OCI-LY3 (cell line): ENCODE measurements at regions not wholly inside any gene's neighbourhood (a gene's known extent, or its start where the extent isn't known, plus 50 kb on each side); places are given as distances from the start of the nearest gene placed in this dataset.

ENCODE experiments used
- H2AFZ ChIP-seq: fragments of 200-600, 300-600 bp; shearing (Covaris generic); 2 replicates; pipeline ENCODE4 v1.6.0; 2014; ENCODE audit warnings: antibody characterized with exemption, low read depth, low read length
- H3K27ac ChIP-seq: fragments of 200-600, 300-600 bp; sonication (generic); 2 replicates; pipeline ENCODE4 v1.5.1; 2014; ENCODE audit warnings: mild to moderate bottlenecking, low read length, moderate library complexity, mixed read lengths
- H3K27me3 ChIP-seq: fragments of 200-600, 300-600 bp; sonication (generic); 2 replicates; pipeline ENCODE4 v1.6.1; 2014; ENCODE audit warnings: low read depth, low read length, mixed read lengths
- H3K36me3 ChIP-seq: fragments of 200-600, 300-600 bp; sonication (generic); replicated peaks from 2 replicates; pipeline ENCODE3; 2014; ENCODE audit warnings: low read depth, low read length, mixed read lengths
- H3K4me1 ChIP-seq: fragments of 300-600, 200-600 bp; sonication (generic); 2 replicates; pipeline ENCODE4 v1.6.1; 2014; ENCODE audit warnings: low read length, mixed read lengths
- H3K4me2 ChIP-seq: fragments of 200-600, 300-600 bp; sonication (generic); 2 replicates; pipeline ENCODE4 v1.6.1; 2014; ENCODE audit warnings: low read length, mixed read lengths
- H3K4me3 ChIP-seq: fragments of 300-600, 200-600 bp; sonication (generic); 2 replicates; pipeline ENCODE4 v1.5.1; 2014; ENCODE audit warnings: antibody characterized with exemption, mild to moderate bottlenecking, low read length, moderate library complexity
- H3K79me2 ChIP-seq: fragments of 300-600, 200-600 bp; shearing (Covaris generic); 2 replicates; pipeline ENCODE4 v1.6.1; 2014; ENCODE audit warnings: mild to moderate bottlenecking, low read length, mixed read lengths
- H3K9ac ChIP-seq: fragments of 300-600, 200-600 bp; shearing (Covaris generic); 2 replicates; pipeline ENCODE4 v1.6.0; 2014; ENCODE audit warnings: mild to moderate bottlenecking, low read length, moderate library complexity
- H3K9me3 ChIP-seq: fragments of 200-600, 300-600 bp; shearing (Covaris generic); 2 replicates; pipeline ENCODE4 v1.6.1; 2014; ENCODE audit warnings: low read length, mixed read lengths; ENCODE audit not compliant: insufficient read depth
- H4K20me1 ChIP-seq: fragments of 200-600, 300-600 bp; sonication (generic); 2 replicates; pipeline ENCODE4 v1.6.1; 2016; ENCODE audit warnings: low read length, mixed read lengths; ENCODE audit not compliant: insufficient read depth
- EZH2phosphoT487 ChIP-seq: fragments of 200-600 bp; shearing (Covaris generic); IDR thresholded peaks from 2 replicates; pipeline ENCODE4 v1.6.1; 2018; ENCODE audit warnings: antibody characterized with exemption, mixed run types, low read depth
- TF ChIP-seq, protein P1 (sequence below): fragments of 200-600, 300-600 bp; sonication (generic); IDR thresholded peaks from 2 replicates; pipeline ENCODE4 v1.5.1; 2014; ENCODE audit warnings: antibody characterized with exemption, low read length, low read depth

DNA sequence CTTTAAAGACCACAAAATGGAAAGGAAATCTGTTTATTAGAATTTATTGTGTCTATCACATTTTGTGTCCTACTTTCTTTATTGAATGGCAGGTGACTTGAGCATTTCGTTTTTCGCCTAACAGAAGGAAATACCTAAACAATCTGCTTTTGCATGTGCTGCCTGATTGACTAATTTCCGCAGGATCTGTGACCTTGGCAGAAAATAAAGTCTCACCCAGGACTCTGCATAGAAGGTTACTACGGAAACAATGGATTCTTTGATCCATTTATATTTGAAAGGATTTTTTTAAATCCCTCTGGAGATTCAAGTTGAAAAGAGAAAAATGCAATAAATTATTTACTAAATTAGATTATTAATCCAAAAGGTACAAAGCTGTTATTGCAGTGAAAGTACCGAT is 61.0 kb upstream of the CAST start:
- TF ChIP-seq, protein P1, sequence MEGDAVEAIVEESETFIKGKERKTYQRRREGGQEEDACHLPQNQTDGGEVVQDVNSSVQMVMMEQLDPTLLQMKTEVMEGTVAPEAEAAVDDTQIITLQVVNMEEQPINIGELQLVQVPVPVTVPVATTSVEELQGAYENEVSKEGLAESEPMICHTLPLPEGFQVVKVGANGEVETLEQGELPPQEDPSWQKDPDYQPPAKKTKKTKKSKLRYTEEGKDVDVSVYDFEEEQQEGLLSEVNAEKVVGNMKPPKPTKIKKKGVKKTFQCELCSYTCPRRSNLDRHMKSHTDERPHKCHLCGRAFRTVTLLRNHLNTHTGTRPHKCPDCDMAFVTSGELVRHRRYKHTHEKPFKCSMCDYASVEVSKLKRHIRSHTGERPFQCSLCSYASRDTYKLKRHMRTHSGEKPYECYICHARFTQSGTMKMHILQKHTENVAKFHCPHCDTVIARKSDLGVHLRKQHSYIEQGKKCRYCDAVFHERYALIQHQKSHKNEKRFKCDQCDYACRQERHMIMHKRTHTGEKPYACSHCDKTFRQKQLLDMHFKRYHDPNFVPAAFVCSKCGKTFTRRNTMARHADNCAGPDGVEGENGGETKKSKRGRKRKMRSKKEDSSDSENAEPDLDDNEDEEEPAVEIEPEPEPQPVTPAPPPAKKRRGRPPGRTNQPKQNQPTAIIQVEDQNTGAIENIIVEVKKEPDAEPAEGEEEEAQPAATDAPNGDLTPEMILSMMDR: no peak
- no peak for TF ChIP-seq EZH2phosphoT487
- no peaks in the 10 kb centered on the region for H3K9me3 ChIP-seq
- no peak overlapping the region for H2AFZ ChIP-seq
- no peaks in the 10 kb centered on the region for H4K20me1 ChIP-seq
- no peaks in the 10 kb centered on the region for H3K36me3 ChIP-seq
- no peak overlapping the region for H3K4me3 ChIP-seq
- peaks cover 8% of the 10 kb centered on the region for H3K4me1 ChIP-seq
- no peaks in the 10 kb centered on the region for H3K79me2 ChIP-seq
- no peak overlapping the region for H3K9ac ChIP-seq
- peak overlapping the region; percentile 62 for H3K4me2 ChIP-seq
- H3K27ac ChIP-seq: no peak overlapping the region
- no peaks in the 10 kb centered on the region for H3K27me3 ChIP-seq

DNA sequence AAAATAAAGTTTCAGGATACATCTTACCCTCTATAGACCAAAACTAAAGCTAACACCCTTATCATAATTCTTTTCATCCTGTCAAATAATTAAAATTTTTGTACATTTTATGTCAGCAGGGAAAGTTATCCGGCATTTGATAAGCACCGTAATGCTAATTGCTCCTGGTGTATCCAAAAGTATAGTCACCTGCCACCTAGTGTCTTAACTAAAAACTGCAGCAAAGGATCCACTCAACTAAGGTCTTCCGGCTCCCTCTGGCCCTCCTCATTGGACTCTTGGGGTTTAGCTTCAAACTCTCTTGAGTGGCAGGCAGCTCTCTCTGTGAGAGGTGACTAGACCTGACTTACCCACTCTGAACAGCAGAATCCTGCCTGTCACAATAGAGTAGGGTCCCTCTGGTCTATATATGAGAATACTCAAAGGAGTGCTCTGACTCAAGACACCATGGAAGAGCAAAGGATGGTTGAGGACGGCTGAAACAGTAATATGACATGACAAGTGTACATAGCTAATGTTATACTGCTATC is 60.4 kb upstream of the CAST start:
- Histone ChIP-seq H3K27ac (no peak overlapping the region), H3K36me3 (no peaks in the 10 kb centered on the region), H2AFZ (peak overlapping the region; percentile 92), H3K4me2 (peak overlapping the region; percentile 62), H4K20me1 (no peaks in the 10 kb centered on the region), H3K9me3 (no peaks in the 10 kb centered on the region), H3K79me2 (no peaks in the 10 kb centered on the region), H3K4me3 (peak overlapping the region; percentile 36; the same call in 1 of the 2 replicates), H3K27me3 (no peaks in the 10 kb centered on the region), H3K4me1 (peaks cover 8% of the 10 kb centered on the region), H3K9ac (no peak overlapping the region)
- no peak for TF ChIP-seq EZH2phosphoT487
- TF ChIP-seq, protein P1: peak; percentile 66

DNA sequence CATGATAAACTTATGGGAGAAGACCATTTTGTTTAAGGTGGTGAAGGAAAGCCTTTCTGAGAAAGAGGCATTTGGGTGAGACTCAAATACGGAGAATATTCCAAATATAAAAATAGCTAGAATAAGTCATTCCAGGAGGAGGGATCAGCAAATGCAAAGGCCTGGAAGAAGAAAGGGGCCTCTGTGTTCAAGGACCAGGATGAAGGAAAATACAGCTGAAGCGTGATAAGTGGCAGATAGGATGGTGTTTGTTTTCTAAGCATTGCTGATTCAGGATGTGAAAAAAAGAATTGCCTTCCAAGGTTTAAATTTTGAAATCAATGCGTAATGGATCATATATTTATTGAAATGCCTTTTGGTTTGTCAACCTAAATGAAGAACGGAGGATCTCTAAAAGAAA is 59.4 kb upstream of the CAST start:
- no peak overlapping the region for H3K9ac ChIP-seq
- H2AFZ ChIP-seq: no peak overlapping the region
- no peaks in the 10 kb centered on the region for H3K36me3 ChIP-seq
- H3K4me3 ChIP-seq: no peak overlapping the region
- H4K20me1 ChIP-seq: no peaks in the 10 kb centered on the region
- no peaks in the 10 kb centered on the region for H3K9me3 ChIP-seq
- no peaks in the 10 kb centered on the region for H3K27me3 ChIP-seq
- H3K4me2 ChIP-seq: no peak overlapping the region
- TF ChIP-seq EZH2phosphoT487: no peak
- TF ChIP-seq, protein P1: no peak
- no peak overlapping the region for H3K27ac ChIP-seq
- no peaks in the 10 kb centered on the region for H3K79me2 ChIP-seq
- H3K4me1 ChIP-seq: peaks cover 8% of the 10 kb centered on the region

DNA sequence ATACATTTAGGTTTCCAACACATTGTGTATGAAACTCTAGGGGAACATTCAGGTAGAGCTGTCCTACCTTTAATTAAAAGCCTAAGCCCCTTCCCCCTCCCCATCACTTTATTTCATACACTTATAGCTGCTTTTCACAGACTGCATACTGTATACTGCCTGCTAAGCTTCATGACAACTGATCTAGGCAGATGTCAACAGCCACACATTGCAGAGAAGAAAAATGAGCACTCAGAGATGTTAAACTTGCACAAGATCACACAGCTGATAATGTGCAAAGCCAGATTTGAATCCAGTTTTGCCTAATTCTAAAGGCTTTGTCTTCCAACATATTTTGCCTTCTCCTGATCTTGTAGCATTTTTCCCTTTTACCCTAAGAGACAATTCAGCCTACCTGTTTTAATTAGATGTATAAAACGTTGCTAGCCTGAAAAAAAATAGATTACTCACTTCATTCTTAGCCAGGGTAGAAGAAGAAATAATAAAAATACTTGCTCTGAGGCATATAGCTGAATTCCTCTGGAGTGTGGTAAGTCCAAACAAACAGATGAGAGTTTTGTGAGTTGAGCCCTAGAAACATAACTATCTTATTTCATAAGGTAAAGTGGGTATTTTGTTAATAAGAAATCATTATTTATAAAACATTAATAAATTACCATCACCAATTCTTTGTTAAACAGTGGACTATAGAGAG is 56.9 kb upstream of the CAST start:
- no peaks in the 10 kb centered on the region for H3K36me3 ChIP-seq
- no peak overlapping the region for H3K4me2 ChIP-seq
- H3K9ac ChIP-seq: no peak overlapping the region
- H3K4me1 ChIP-seq: peaks cover 8% of the 10 kb centered on the region
- H3K27ac ChIP-seq: no peak overlapping the region
- H3K9me3 ChIP-seq: no peaks in the 10 kb centered on the region
- H3K4me3 ChIP-seq: no peak overlapping the region
- H2AFZ ChIP-seq: no peak overlapping the region
- H3K27me3 ChIP-seq: no peaks in the 10 kb centered on the region
- no peak for TF ChIP-seq EZH2phosphoT487
- TF ChIP-seq, protein P1: no peak
- no peaks in the 10 kb centered on the region for H4K20me1 ChIP-seq
- no peaks in the 10 kb centered on the region for H3K79me2 ChIP-seq
